Vagina (tissue), 2 donors: ENCODE measurements at regions not wholly inside any gene's neighbourhood (a gene's known extent, or its start where the extent isn't known, plus 50 kb on each side); places are given as distances from the start of the nearest gene placed in this dataset.

ENCODE experiments used
- DNase-seq, 2 donors: peaks; one replicate each; pipeline ENCODE4 v3.0.0-alpha.2; 2017; ENCODE audit errors: extremely low spot score in 2 of 2
- H3K27ac ChIP-seq: fragments of 200-600 bp; sonication (generic); one replicate; pipeline ENCODE4 v1.5.1; 2019
- H3K27me3 ChIP-seq: fragments of 200-600 bp; sonication (generic); one replicate; pipeline ENCODE4 v1.5.1; 2019
- H3K36me3 ChIP-seq, 2 donors: fragments of 200-600 bp; sonication (generic); one replicate each; pipeline ENCODE4 v1.5.1; 2017 to 2019
- H3K4me1 ChIP-seq: fragments of 200-600 bp; sonication (generic); one replicate; pipeline ENCODE4 v1.5.1; 2019
- H3K4me3 ChIP-seq, 2 donors: fragments of 200-600 bp; sonication (generic); 1 replicate in 1 of 2; 2 replicates in 1 of 2; pipeline ENCODE4 v1.5.1; 2016 to 2019
- H3K9me3 ChIP-seq: fragments of 200-600 bp; sonication (generic); one replicate; pipeline ENCODE4 v1.5.1; 2019
- POLR2A ChIP-seq, 2 donors: fragments of 450-650 bp; IDR thresholded peaks; one replicate each; pipeline ENCODE4 v1.6.1; 2017; ENCODE audit warnings: antibody characterized with exemption in 2 of 2, mild to moderate bottlenecking in 2 of 2, moderate library complexity in 2 of 2
- POLR2AphosphoS5 ChIP-seq, 2 donors: sonication (generic); formaldehyde crosslinking; IDR thresholded peaks; one replicate each; pipeline ENCODE4 v1.9.0; 2017; ENCODE audit warnings: antibody characterized with exemption in 2 of 2, mild to moderate bottlenecking in 2 of 2, low read depth in 1 of 2; ENCODE audit not compliant: insufficient read depth in 1 of 2
- intact Hi-C: fragments of 100-400 bp; cut with DNase I; formaldehyde crosslinking; loops from one replicate; pipeline ENCODE4 v1.15.1; 2023
- TF ChIP-seq, protein P1 (sequence below), 3 experiments: fragments of 450-650 bp in 2 of 3; fragments of 200-600 bp in 1 of 3; sonication (generic) in 1 of 3; IDR thresholded peaks; one replicate each; pipeline ENCODE4 v1.5.1; 2017 to 2019; ENCODE audit warnings: antibody characterized with exemption in 3 of 3, mild to moderate bottlenecking in 2 of 3, moderate library complexity in 2 of 3

DNA sequence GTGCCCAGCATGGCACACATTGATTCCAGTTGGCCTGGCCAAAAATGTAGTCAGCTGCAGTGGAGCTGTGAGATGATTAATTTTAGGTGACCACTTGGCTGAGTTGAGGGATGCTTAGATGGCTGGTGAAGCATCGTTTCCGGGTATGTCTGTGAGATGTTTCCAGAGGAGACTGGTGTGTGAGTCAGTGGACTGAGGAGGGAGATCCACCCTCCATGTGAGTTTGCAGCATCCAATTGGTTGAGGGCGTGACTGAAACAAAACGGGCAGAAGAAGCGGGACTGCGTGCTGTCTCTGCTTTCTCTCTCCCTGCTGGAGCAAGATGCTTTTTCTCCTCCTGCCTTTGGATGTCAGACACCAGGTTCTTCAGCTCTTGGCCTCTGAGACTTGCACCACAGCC is 68.2 kb upstream of the DSCAM start:
- H3K36me3 ChIP-seq: no peaks in the 10 kb centered on the region
- intact Hi-C loops: no loop called here
- H3K27ac ChIP-seq: no peak overlapping the region
- no peaks in the 10 kb centered on the region for H3K4me1 ChIP-seq
- DNase-seq: no peak
- no peaks in the 10 kb centered on the region for H3K27me3 ChIP-seq
- TF ChIP-seq POLR2AphosphoS5 (IDR thresholded peaks at IDR 0.05; ENCODE audit: insufficient read depth in 1 of 2, low read depth in 1 of 2) (no peak), POLR2A (IDR thresholded peaks at IDR 0.05) (no peak)
- TF ChIP-seq, protein P1, sequence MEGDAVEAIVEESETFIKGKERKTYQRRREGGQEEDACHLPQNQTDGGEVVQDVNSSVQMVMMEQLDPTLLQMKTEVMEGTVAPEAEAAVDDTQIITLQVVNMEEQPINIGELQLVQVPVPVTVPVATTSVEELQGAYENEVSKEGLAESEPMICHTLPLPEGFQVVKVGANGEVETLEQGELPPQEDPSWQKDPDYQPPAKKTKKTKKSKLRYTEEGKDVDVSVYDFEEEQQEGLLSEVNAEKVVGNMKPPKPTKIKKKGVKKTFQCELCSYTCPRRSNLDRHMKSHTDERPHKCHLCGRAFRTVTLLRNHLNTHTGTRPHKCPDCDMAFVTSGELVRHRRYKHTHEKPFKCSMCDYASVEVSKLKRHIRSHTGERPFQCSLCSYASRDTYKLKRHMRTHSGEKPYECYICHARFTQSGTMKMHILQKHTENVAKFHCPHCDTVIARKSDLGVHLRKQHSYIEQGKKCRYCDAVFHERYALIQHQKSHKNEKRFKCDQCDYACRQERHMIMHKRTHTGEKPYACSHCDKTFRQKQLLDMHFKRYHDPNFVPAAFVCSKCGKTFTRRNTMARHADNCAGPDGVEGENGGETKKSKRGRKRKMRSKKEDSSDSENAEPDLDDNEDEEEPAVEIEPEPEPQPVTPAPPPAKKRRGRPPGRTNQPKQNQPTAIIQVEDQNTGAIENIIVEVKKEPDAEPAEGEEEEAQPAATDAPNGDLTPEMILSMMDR (IDR thresholded peaks at IDR 0.05): no peak
- no peak overlapping the region for H3K4me3 ChIP-seq
- H3K9me3 ChIP-seq: no peaks in the 10 kb centered on the region

DNA sequence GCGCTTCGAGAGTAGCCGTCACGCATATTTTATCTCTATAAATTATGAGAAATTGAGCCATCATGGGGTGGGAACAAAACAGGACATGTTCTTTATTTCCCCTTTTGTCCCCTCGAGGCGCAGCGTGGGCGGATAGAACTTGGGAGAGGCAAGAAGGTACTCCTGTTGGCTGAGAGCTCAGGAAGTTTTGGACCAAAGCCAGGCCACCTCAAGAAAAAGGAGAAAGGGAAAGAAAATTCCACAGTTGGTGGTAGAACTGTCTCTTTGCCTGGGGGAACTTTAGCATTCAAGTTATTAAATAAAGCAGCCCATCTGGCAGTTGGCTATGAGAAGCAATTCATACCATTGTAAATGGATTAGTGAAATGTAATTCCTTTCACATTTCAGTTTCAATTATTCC is 76.4 kb upstream of the DSCAM start:
- Histone ChIP-seq H3K4me3 (no peak overlapping the region), H3K27me3 (no peaks in the 10 kb centered on the region), H3K4me1 (no peaks in the 10 kb centered on the region), H3K27ac (no peak overlapping the region), H3K9me3 (no peaks in the 10 kb centered on the region), H3K36me3 (no peaks in the 10 kb centered on the region)
- TF ChIP-seq POLR2A (IDR thresholded peaks at IDR 0.05): no peak
- TF ChIP-seq POLR2AphosphoS5 (IDR thresholded peaks at IDR 0.05; ENCODE audit: insufficient read depth in 1 of 2, low read depth in 1 of 2): no peak
- TF ChIP-seq, protein P1 (IDR thresholded peaks at IDR 0.05): no peak
- DNase-seq: no peak
- intact Hi-C loops: no loop called here

DNA sequence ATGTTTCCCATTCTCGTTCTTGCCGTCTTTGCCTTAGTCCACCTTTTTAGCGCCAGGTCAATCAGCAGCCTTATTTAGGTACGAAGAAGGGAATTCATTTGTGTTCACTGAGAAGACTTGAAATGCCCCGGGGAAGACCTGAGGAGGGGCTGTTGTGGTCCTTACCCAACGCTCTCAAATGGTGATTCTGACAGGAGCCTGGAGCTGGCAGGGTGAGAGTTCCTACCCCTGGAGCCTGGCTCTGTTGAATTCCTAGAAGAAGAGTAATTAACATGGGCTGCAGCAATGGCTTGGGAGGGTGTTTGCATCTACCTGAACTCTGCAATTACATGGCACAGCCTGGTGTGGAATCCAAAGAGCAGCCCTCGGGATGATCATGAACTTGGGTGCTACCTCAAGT is 76.9 kb upstream of the DSCAM start:
- no peak overlapping the region for H3K4me3 ChIP-seq
- intact Hi-C loops: no loop called here
- H3K9me3 ChIP-seq: no peaks in the 10 kb centered on the region
- no peak for DNase-seq
- no peaks in the 10 kb centered on the region for H3K4me1 ChIP-seq
- TF ChIP-seq, protein P1 (IDR thresholded peaks at IDR 0.05): no peak
- TF ChIP-seq POLR2A (IDR thresholded peaks at IDR 0.05) (no peak), POLR2AphosphoS5 (IDR thresholded peaks at IDR 0.05; ENCODE audit: insufficient read depth in 1 of 2, low read depth in 1 of 2) (no peak)
- H3K27ac ChIP-seq: no peak overlapping the region
- no peaks in the 10 kb centered on the region for H3K36me3 ChIP-seq
- no peaks in the 10 kb centered on the region for H3K27me3 ChIP-seq

DNA sequence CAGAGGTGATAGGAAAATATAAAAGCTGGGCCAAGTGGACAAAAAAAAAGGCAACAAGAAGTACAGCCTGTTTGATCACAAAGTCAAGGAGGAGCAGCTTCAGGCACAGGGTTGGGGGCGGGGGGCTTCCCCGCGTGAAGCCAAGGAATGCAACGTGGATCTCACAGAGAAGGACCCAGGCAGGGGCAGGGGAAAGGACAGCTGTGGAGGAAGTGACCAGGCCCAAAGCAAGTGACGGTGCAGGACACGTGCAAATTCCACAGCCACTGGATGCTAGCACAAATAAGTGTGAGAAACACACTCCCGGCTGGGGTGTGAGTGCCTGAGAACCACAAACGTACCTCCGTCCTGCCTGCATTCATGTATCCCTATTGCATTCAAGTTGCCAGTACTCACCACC is 77.7 kb upstream of the DSCAM start:
- intact Hi-C loops: no loop called here
- no peaks in the 10 kb centered on the region for H3K36me3 ChIP-seq
- no peaks in the 10 kb centered on the region for H3K9me3 ChIP-seq
- no peaks in the 10 kb centered on the region for H3K4me1 ChIP-seq
- TF ChIP-seq POLR2A (IDR thresholded peaks at IDR 0.05): no peak
- TF ChIP-seq, protein P1 (IDR thresholded peaks at IDR 0.05): no peak
- no peak for TF ChIP-seq POLR2AphosphoS5 (IDR thresholded peaks at IDR 0.05; ENCODE audit: insufficient read depth in 1 of 2, low read depth in 1 of 2)
- DNase-seq: no peak
- no peak overlapping the region for H3K4me3 ChIP-seq
- H3K27me3 ChIP-seq: no peaks in the 10 kb centered on the region
- no peak overlapping the region for H3K27ac ChIP-seq

DNA sequence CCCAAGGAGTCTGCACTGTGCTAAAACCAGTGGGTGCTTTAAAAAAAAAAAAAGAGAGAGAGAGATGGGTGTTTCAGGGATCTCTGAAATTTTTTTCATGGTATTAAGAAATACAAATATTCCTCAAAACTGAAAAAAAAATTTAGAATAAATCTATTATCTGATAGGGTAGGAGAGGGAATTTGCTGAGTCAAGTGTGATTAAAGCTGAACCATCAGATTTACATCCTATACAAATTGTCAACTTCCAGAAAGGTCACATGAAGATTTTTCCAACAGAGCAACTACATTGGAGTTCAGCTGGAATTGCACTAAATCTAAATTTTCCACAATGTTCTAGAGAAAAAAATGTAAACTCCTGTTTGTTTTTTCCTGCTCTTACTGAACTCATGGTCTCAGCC is 79.3 kb upstream of the DSCAM start:
- DNase-seq: no peak
- no peak for TF ChIP-seq POLR2AphosphoS5 (IDR thresholded peaks at IDR 0.05; ENCODE audit: insufficient read depth in 1 of 2, low read depth in 1 of 2)
- TF ChIP-seq, protein P1 (IDR thresholded peaks at IDR 0.05): no peak
- no peak for TF ChIP-seq POLR2A (IDR thresholded peaks at IDR 0.05)
- intact Hi-C loops: no loop called here

More for the DNA sequence above, 79.3 kb upstream of the DSCAM start:
- Histone ChIP-seq H3K27ac (no peak overlapping the region), H3K9me3 (no peaks in the 10 kb centered on the region), H3K36me3 (no peaks in the 10 kb centered on the region), H3K4me3 (no peak overlapping the region), H3K4me1 (no peaks in the 10 kb centered on the region), H3K27me3 (no peaks in the 10 kb centered on the region)
